ENCODE measurements at regions not wholly inside any gene's neighbourhood (a gene's known extent, or its start where the extent isn't known, plus 50 kb on each side); places are given as distances from the start of the nearest gene placed in this dataset.

GRCh38 chr13:79900356-79900755 lies 419.4 kb downstream of the NDFIP2 start:
- TF ChIP-seq EZH2phosphoT487 (conservative IDR thresholded peaks at IDR 0.05; ENCODE audit: low read length) (no peak), CTCF (IDR thresholded peaks at IDR 0.05; ENCODE audit: insufficient read depth, low read length, poor library complexity, severe bottlenecking) (no peak)

All from SU-DHL-6 (cell line).